ENCODE measurements at regions not wholly inside any gene's neighbourhood (a gene's known extent, or its start where the extent isn't known, plus 50 kb on each side); places are given as distances from the start of the nearest gene placed in this dataset.

DNA sequence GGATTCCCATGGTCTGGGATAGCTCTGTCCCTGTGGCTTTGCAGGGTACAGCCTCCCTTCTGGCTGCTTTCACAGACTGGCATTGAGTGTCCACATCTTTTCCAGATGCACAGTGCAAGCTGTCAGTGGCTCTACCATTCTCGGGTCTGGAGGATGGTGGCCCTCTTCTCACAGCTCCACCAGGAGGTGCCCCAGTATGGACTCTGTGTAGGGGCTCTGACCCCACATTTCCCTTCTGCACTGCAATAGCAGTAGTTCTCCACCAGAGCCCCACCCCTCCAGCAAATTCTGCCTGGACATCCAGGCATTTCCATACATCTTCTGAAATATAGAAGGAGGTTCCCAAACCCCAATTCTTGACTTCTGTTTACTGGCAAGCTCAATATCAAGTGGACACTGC is 50.2 kb upstream of the GRID2 start:
- TF ChIP-seq, protein P1, sequence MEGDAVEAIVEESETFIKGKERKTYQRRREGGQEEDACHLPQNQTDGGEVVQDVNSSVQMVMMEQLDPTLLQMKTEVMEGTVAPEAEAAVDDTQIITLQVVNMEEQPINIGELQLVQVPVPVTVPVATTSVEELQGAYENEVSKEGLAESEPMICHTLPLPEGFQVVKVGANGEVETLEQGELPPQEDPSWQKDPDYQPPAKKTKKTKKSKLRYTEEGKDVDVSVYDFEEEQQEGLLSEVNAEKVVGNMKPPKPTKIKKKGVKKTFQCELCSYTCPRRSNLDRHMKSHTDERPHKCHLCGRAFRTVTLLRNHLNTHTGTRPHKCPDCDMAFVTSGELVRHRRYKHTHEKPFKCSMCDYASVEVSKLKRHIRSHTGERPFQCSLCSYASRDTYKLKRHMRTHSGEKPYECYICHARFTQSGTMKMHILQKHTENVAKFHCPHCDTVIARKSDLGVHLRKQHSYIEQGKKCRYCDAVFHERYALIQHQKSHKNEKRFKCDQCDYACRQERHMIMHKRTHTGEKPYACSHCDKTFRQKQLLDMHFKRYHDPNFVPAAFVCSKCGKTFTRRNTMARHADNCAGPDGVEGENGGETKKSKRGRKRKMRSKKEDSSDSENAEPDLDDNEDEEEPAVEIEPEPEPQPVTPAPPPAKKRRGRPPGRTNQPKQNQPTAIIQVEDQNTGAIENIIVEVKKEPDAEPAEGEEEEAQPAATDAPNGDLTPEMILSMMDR (IDR thresholded peaks at IDR 0.05), result no peak
- no peak for TF ChIP-seq EP300 (IDR thresholded peaks at IDR 0.05)
- no peak for TF ChIP-seq POLR2A (IDR thresholded peaks at IDR 0.05)
- no peak for TF ChIP-seq POLR2AphosphoS5 (IDR thresholded peaks at IDR 0.05)
